GM23338 (cell line): ENCODE measurements at regions not wholly inside any gene's neighbourhood (a gene's known extent, or its start where the extent isn't known, plus 50 kb on each side); places are given as distances from the start of the nearest gene placed in this dataset.

Source experiments
- ATAC-seq: fragments of 200-7000 bp; cut with Tn5 transposase; 3 replicates; pipeline ENCODE4 v1.9.1; 2020
- DNase-seq: peaks from one replicate; pipeline ENCODE4 v3.0.0-alpha.2; 2015; ENCODE audit warnings: low spot score
- H2AFZ ChIP-seq: fragments of 200-600 bp; sonication (generic); 2 replicates; pipeline ENCODE4 v1.8.0; 2016; ENCODE audit warnings: antibody characterized with exemption, mild to moderate bottlenecking, moderate library complexity
- H3F3A ChIP-seq: fragments of 200-600 bp; sonication (generic); replicated peaks from 2 replicates; pipeline ENCODE4 v1.8.0; 2017; ENCODE audit warnings: antibody characterized with exemption, mixed run types, low read depth
- H3K27ac ChIP-seq: fragments of 200-600 bp; sonication (generic); 2 replicates; pipeline ENCODE4 v1.6.1; 2016; ENCODE audit warnings: low read depth
- H3K27me3 ChIP-seq: fragments of 200-600 bp; sonication (generic); 2 replicates; pipeline ENCODE4 v1.8.0; 2016; ENCODE audit warnings: mild to moderate bottlenecking, mixed run types, moderate library complexity; ENCODE audit not compliant: insufficient read depth
- H3K36me3 ChIP-seq: fragments of 200-600 bp; sonication (generic); 2 replicates; pipeline ENCODE4 v1.8.0; 2016; ENCODE audit warnings: mild to moderate bottlenecking; ENCODE audit not compliant: insufficient read depth
- H3K4me1 ChIP-seq: fragments of 200-600 bp; sonication (generic); 2 replicates; pipeline ENCODE4 v1.8.0; 2016; ENCODE audit warnings: mild to moderate bottlenecking, moderate library complexity; ENCODE audit not compliant: insufficient read depth
- H3K4me2 ChIP-seq: fragments of 200-600 bp; sonication (generic); 2 replicates; pipeline ENCODE4 v1.7.1; 2017; ENCODE audit warnings: mixed run types
- H3K4me3 ChIP-seq: fragments of 200-600 bp; sonication (generic); 2 replicates; pipeline ENCODE4 v1.6.1; 2016; ENCODE audit warnings: mixed run types
- H3K79me2 ChIP-seq: fragments of 200-600 bp; sonication (generic); replicated peaks from 2 replicates; pipeline ENCODE4 v1.8.0; 2017; ENCODE audit warnings: mild to moderate bottlenecking; ENCODE audit not compliant: insufficient read depth
- H3K9me2 ChIP-seq: fragments of 200-600 bp; sonication (generic); 2 replicates; pipeline ENCODE4 v1.8.0; 2017; ENCODE audit not compliant: insufficient read depth
- H4K20me1 ChIP-seq: fragments of 200-600 bp; sonication (generic); replicated peaks from 2 replicates; pipeline ENCODE4 v1.8.0; 2017; ENCODE audit warnings: mild to moderate bottlenecking; ENCODE audit not compliant: insufficient read depth
- H3K27ac Mint-ChIP-seq: 2 replicates; pipeline ENCODE4 v1.8.0; 2020; ENCODE audit warnings: inconsistent platforms, mild to moderate bottlenecking, moderate library complexity, mixed read lengths
- H3K27me3 Mint-ChIP-seq: 3 replicates; pipeline ENCODE4 v1.8.0; 2022; ENCODE audit warnings: low read depth, mild to moderate bottlenecking, moderate library complexity, mixed read lengths, inconsistent platforms; ENCODE audit not compliant: insufficient read depth, poor library complexity
- H3K36me3 Mint-ChIP-seq: 3 replicates; pipeline ENCODE4 v1.8.0; 2021; ENCODE audit warnings: low read depth, mild to moderate bottlenecking, inconsistent platforms, moderate library complexity, mixed read lengths
- H3K4me1 Mint-ChIP-seq: 3 replicates; pipeline ENCODE4 v1.8.0; 2020; ENCODE audit warnings: mild to moderate bottlenecking, inconsistent platforms, mixed read lengths
- H3K4me3 Mint-ChIP-seq: 3 replicates; pipeline ENCODE4 v1.8.0; 2021; ENCODE audit warnings: moderate library complexity, mild to moderate bottlenecking, inconsistent platforms, mixed read lengths
- H3K9me3 Mint-ChIP-seq: 3 replicates; pipeline ENCODE4 v1.8.0; 2020; ENCODE audit warnings: moderate library complexity, mild to moderate bottlenecking, inconsistent platforms, mixed read lengths
- CTCF ChIP-seq, 2 experiments: fragments of 200-600 bp in 1 of 2; sonication (generic) in 1 of 2; conservative IDR thresholded peaks; 2 replicates each; pipeline versions ENCODE4 v1.5.1 to v1.6.1; 2016 to 2017; ENCODE audit warnings: antibody characterized with exemption in 2 of 2, low read depth in 2 of 2, mild to moderate bottlenecking in 2 of 2, moderate library complexity in 1 of 2
- EZH2 ChIP-seq: fragments of 200-600 bp; sonication (generic); IDR thresholded peaks from one replicate; pipeline ENCODE4 v1.8.0; 2017; ENCODE audit warnings: antibody characterized with exemption, mild to moderate bottlenecking, low read depth; ENCODE audit not compliant: unreplicated experiment
- EZH2phosphoT487 ChIP-seq: fragments of 200-600 bp; sonication (generic); IDR thresholded peaks from one replicate; pipeline ENCODE4 v1.8.1; 2018; ENCODE audit warnings: antibody characterized with exemption; ENCODE audit not compliant: unreplicated experiment
- NANOG ChIP-seq: IDR thresholded peaks from 2 replicates; pipeline ENCODE4 v1.6.1; 2016; ENCODE audit warnings: antibody characterized with exemption, borderline replicate concordance
- POLR2AphosphoS5 ChIP-seq: IDR thresholded peaks from 2 replicates; pipeline ENCODE4 v1.6.1; 2016; ENCODE audit warnings: antibody characterized with exemption, low read depth
- STAT1 ChIP-seq: IDR thresholded peaks from one replicate; pipeline ENCODE4 v1.6.1; 2016; ENCODE audit warnings: antibody characterized with exemption; ENCODE audit not compliant: unreplicated experiment
- ZNF114 ChIP-seq: fragments of 250-450 bp; sonication (Bioruptor Pico); IDR thresholded peaks from 2 replicates; pipeline ENCODE4 v1.5.0; 2020; ENCODE audit warnings: mild to moderate bottlenecking, moderate library complexity
- ZNF331 ChIP-seq: fragments of 250-450 bp; sonication (Bioruptor Pico); IDR thresholded peaks from 2 replicates; pipeline ENCODE4 v1.5.0; 2020; ENCODE audit warnings: low read depth, mild to moderate bottlenecking, moderate library complexity
- TF ChIP-seq, protein P1 (sequence below): IDR thresholded peaks from one replicate; pipeline ENCODE4 v1.6.1; 2018; ENCODE audit warnings: antibody characterized with exemption; ENCODE audit not compliant: unreplicated experiment
- TF ChIP-seq, protein P2 (sequence below): IDR thresholded peaks from 2 replicates; pipeline ENCODE4 v1.6.1; 2016; ENCODE audit warnings: antibody characterized with exemption

DNA sequence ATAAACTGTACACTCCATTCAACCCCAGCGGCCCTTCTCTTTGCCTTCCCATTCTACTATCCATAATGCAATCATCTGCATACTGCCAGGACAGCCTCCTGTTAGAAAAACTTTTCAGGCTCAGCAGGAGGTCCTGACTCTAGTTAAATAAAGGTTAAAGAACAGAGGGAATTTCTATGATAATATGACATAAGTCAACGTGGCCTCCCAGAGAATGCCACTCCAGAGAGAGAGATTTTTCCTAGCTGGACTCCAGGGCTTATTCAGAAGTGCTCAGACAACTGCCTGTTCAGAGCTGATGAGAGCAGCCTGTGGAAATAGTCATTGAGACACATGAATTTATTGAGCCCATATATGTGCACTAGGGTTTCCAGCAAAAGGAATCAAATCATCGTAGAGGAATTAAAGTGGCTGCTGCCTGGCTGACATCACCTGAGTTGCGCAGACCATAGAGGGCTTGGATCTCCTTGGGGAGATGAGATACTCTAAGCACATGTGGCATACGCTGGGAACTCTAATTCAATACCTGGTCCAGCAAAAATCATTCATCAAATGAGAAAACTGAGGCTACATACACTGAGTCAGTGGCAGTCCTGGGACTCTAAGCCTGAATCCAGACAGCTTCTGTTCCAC, 736.2 kb downstream of the PTPRU start (continued):
- TF ChIP-seq STAT1 (no peak), ZNF331 (no peak)
- TF ChIP-seq, protein P1, sequence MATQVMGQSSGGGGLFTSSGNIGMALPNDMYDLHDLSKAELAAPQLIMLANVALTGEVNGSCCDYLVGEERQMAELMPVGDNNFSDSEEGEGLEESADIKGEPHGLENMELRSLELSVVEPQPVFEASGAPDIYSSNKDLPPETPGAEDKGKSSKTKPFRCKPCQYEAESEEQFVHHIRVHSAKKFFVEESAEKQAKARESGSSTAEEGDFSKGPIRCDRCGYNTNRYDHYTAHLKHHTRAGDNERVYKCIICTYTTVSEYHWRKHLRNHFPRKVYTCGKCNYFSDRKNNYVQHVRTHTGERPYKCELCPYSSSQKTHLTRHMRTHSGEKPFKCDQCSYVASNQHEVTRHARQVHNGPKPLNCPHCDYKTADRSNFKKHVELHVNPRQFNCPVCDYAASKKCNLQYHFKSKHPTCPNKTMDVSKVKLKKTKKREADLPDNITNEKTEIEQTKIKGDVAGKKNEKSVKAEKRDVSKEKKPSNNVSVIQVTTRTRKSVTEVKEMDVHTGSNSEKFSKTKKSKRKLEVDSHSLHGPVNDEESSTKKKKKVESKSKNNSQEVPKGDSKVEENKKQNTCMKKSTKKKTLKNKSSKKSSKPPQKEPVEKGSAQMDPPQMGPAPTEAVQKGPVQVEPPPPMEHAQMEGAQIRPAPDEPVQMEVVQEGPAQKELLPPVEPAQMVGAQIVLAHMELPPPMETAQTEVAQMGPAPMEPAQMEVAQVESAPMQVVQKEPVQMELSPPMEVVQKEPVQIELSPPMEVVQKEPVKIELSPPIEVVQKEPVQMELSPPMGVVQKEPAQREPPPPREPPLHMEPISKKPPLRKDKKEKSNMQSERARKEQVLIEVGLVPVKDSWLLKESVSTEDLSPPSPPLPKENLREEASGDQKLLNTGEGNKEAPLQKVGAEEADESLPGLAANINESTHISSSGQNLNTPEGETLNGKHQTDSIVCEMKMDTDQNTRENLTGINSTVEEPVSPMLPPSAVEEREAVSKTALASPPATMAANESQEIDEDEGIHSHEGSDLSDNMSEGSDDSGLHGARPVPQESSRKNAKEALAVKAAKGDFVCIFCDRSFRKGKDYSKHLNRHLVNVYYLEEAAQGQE: no peak

DNA sequence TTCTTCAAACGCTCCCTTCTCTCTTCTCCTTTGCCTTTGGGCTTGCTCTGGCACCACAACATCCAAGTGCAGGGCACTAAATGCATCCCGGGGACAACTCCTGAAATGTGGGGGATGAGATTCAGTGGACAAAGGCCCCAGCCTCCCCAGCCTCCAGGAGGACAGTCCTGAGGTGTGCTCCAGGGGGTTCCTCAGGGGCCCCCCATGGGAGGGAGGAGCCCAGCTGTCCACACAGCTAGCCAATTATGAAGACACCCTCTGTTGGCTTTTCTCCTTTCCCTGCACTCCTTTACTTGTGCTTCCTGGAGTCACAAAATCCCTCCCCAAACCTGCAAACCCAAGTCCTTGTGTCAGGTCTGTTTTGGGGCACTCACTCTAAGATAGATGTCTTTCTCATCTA, 735.4 kb downstream of the PTPRU start:
- Histone ChIP-seq H3K4me3 (no peak overlapping the region), H4K20me1 (no peaks in the 10 kb centered on the region), H3K36me3 (no peaks in the 10 kb centered on the region), H3F3A (no peaks in the 10 kb centered on the region), H3K4me2 (no peak overlapping the region), H3K79me2 (no peaks in the 10 kb centered on the region), H3K4me1 (peaks cover 25% of the 10 kb centered on the region), H3K27ac (no peak overlapping the region), H3K27me3 (no peaks in the 10 kb centered on the region), H2AFZ (no peak overlapping the region), H3K9me2 (0 out of 2 replicates have a peak, but pooled peaks cover 8% of the 10 kb centered on the region)
- Mint-ChIP-seq H3K27ac (no peak overlapping the region), H3K9me3 (peaks cover 12% of the 10 kb centered on the region), H3K4me3 (no peak overlapping the region), H3K36me3 (peaks cover 5% of the 10 kb centered on the region; the same call in 2 of the 3 replicates), H3K27me3 (peaks cover 6% of the 10 kb centered on the region), H3K4me1 (peaks cover 45% of the 10 kb centered on the region)
- ATAC-seq (no peak), DNase-seq (no peak)
- TF ChIP-seq STAT1: no peak
- no peak for TF ChIP-seq ZNF114
- TF ChIP-seq EZH2phosphoT487: no peak
- TF ChIP-seq NANOG: no peak
- TF ChIP-seq ZNF331: no peak
- TF ChIP-seq EZH2: no peak
- no peak for TF ChIP-seq POLR2AphosphoS5
- no peak for TF ChIP-seq CTCF (conservative IDR thresholded peaks at IDR 0.05; ENCODE audit: low read depth in 2 of 2)
- TF ChIP-seq, protein P2, sequence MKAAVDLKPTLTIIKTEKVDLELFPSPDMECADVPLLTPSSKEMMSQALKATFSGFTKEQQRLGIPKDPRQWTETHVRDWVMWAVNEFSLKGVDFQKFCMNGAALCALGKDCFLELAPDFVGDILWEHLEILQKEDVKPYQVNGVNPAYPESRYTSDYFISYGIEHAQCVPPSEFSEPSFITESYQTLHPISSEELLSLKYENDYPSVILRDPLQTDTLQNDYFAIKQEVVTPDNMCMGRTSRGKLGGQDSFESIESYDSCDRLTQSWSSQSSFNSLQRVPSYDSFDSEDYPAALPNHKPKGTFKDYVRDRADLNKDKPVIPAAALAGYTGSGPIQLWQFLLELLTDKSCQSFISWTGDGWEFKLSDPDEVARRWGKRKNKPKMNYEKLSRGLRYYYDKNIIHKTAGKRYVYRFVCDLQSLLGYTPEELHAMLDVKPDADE: no peak
- TF ChIP-seq, protein P1: no peak
